Small intestine (tissue), 7 donors: ENCODE measurements at regions not wholly inside any gene's neighbourhood (a gene's known extent, or its start where the extent isn't known, plus 50 kb on each side); places are given as distances from the start of the nearest gene placed in this dataset.

Experiments
- DNase-seq, 2 donors: peaks; one replicate each; pipeline versions ENCODE4 v3.0.0 to v3.0.0-alpha.2; 2013
- FAIRE-seq: peaks from 2 replicates; lab custom pipeline; 2012; peaks lifted over from hg19 to GRCh38; lab: Jason Lieb, UNC
- H3K27ac ChIP-seq, 3 donors: one replicate each; pipeline ENCODE4 v1.5.1; 2013; ENCODE audit warnings: low read length in 2 of 3, mild to moderate bottlenecking in 2 of 3, control low read depth in 1 of 3, inconsistent platforms in 1 of 3, low read depth in 1 of 3, moderate library complexity in 1 of 3
- H3K27me3 ChIP-seq, 3 donors: one replicate each; pipeline ENCODE4 v1.6.1; 2013; ENCODE audit warnings: low read length in 3 of 3, inconsistent platforms in 1 of 3; ENCODE audit not compliant: control insufficient read depth in 3 of 3, insufficient read depth in 3 of 3
- H3K36me3 ChIP-seq, 3 donors: one replicate each; pipeline ENCODE4 v1.6.1; 2013; ENCODE audit warnings: low read length in 3 of 3, inconsistent platforms in 1 of 3, low read depth in 1 of 3, mild to moderate bottlenecking in 1 of 3, moderate library complexity in 1 of 3; ENCODE audit not compliant: control insufficient read depth in 3 of 3, insufficient read depth in 2 of 3
- H3K4me1 ChIP-seq, 3 donors: one replicate each; pipeline ENCODE4 v1.6.1; 2013; ENCODE audit warnings: low read length in 2 of 3, inconsistent platforms in 1 of 3, low read depth in 1 of 3, mild to moderate bottlenecking in 1 of 3, moderate library complexity in 1 of 3; ENCODE audit not compliant: control insufficient read depth in 3 of 3, insufficient read depth in 2 of 3
- H3K4me3 ChIP-seq, 3 donors: one replicate each; pipeline ENCODE4 v1.5.1; 2013; ENCODE audit warnings: low read length in 3 of 3, control low read depth in 1 of 3, inconsistent platforms in 1 of 3, low read depth in 1 of 3, mild to moderate bottlenecking in 1 of 3, moderate library complexity in 1 of 3
- H3K9me3 ChIP-seq, 2 donors: one replicate each; pipeline ENCODE4 v1.6.1; 2013; ENCODE audit warnings: low read depth in 1 of 2, low read length in 1 of 2; ENCODE audit not compliant: control insufficient read depth in 2 of 2, insufficient read depth in 1 of 2
- WGBS, 3 donors: extraction: QIAGEN DNeasy Blood & Tissue Kit; methylation state at CpG; one replicate each; pipeline ENCODE4 v1.1.7; 2013; 5-methylcytosine and 5-hydroxymethylcytosine counted together
- donor health status: healthy with polysubstance abuse.
- donor health status: control.
- donor health status: control.
- donor health status: Bipolar disorder and iron deficiency.
- donor health status: healthy.

- FAIRE-seq (no peak), DNase-seq (no peak)
- no peaks in the 10 kb centered on the region for H3K27me3 ChIP-seq
- H3K27ac ChIP-seq = no peak overlapping the region
- peak overlapping the region in 1 of 3 donors; percentile 7 for H3K4me3 ChIP-seq
- no peaks in the 10 kb centered on the region for H3K36me3 ChIP-seq
- no peaks in the 10 kb centered on the region for H3K4me1 ChIP-seq
- 53 to 67% (median 56%) methylated on average over 2 of the region's 2 CpGs for WGBS, 3 donors
- no peaks in the 10 kb centered on the region for H3K9me3 ChIP-seq
These were observed 502.2 kb upstream of the PHF14 start for GRCh38 chr7:10471280-10472058.

- H3K9me3 ChIP-seq = no peaks in the 10 kb centered on the region
- no peak for DNase-seq
- no peaks in the 10 kb centered on the region for H3K36me3 ChIP-seq
- no peaks in the 10 kb centered on the region for H3K4me1 ChIP-seq
- no peak for FAIRE-seq
- no peak overlapping the region for H3K4me3 ChIP-seq
- 36 to 68% (median 45%) methylated on average over 3 of the region's 3 CpGs for WGBS, 3 donors
- no peaks in the 10 kb centered on the region for H3K27me3 ChIP-seq
- no peak overlapping the region for H3K27ac ChIP-seq
These were observed 501.6 kb upstream of the PHF14 start for GRCh38 chr7:10472115-10472514.

GRCh38 chr7:10473569-10473968, 500.1 kb upstream of the PHF14 start:
- no peak overlapping the region for H3K4me3 ChIP-seq
- no peak for DNase-seq
- H3K27me3 ChIP-seq = no peaks in the 10 kb centered on the region
- no peaks in the 10 kb centered on the region for H3K36me3 ChIP-seq
- H3K4me1 ChIP-seq = no peaks in the 10 kb centered on the region
- WGBS, 3 donors = 67 to 78% (median 74%) methylated on average over 3 of the region's 3 CpGs
- no peak overlapping the region for H3K27ac ChIP-seq
- no peaks in the 10 kb centered on the region for H3K9me3 ChIP-seq
- FAIRE-seq = no peak

GRCh38 chr7:10474048-10474447, 499.6 kb upstream of the PHF14 start:
- Histone ChIP-seq H3K27ac (no peak overlapping the region), H3K27me3 (no peaks in the 10 kb centered on the region), H3K9me3 (no peaks in the 10 kb centered on the region), H3K4me1 (no peaks in the 10 kb centered on the region), H3K36me3 (no peaks in the 10 kb centered on the region), H3K4me3 (no peak overlapping the region)
- no peak for FAIRE-seq
- WGBS, 3 donors = 71 to 88% (median 74%) methylated on average over 3 of the region's 3 CpGs
- no peak for DNase-seq

- Histone ChIP-seq H3K36me3 (no peaks in the 10 kb centered on the region), H3K27me3 (no peaks in the 10 kb centered on the region), H3K4me1 (no peaks in the 10 kb centered on the region), H3K4me3 (no peak overlapping the region), H3K9me3 (no peaks in the 10 kb centered on the region), H3K27ac (no peak overlapping the region)
- 87 to 93% (median 91%) methylated on average over 20 of the region's 20 CpGs for WGBS, 3 donors
- DNase-seq = no peak
- FAIRE-seq = no peak
These were observed 497.6 kb upstream of the PHF14 start for GRCh38 chr7:10475940-10476641.

- no peak for DNase-seq
- no peaks in the 10 kb centered on the region for H3K9me3 ChIP-seq
- no peak for FAIRE-seq
- 91 to 94% (median 94%) methylated on average over 15 of the region's 15 CpGs for WGBS, 3 donors
- no peaks in the 10 kb centered on the region for H3K36me3 ChIP-seq
- H3K4me1 ChIP-seq = no peaks in the 10 kb centered on the region
- H3K4me3 ChIP-seq = no peak overlapping the region
- no peaks in the 10 kb centered on the region for H3K27me3 ChIP-seq
- H3K27ac ChIP-seq = no peak overlapping the region
These were observed 497.0 kb upstream of the PHF14 start for GRCh38 chr7:10476642-10477041.

GRCh38 chr7:10483671-10484070, 490.0 kb upstream of the PHF14 start:
- H3K9me3 ChIP-seq = no peaks in the 10 kb centered on the region
- FAIRE-seq (no peak), DNase-seq (no peak)
- H3K27ac ChIP-seq = no peak overlapping the region
- H3K36me3 ChIP-seq = no peaks in the 10 kb centered on the region
- no peak overlapping the region for H3K4me3 ChIP-seq
- WGBS, 3 donors = 77 to 86% (median 80%) methylated on average over 5 of the region's 5 CpGs
- H3K27me3 ChIP-seq = no peaks in the 10 kb centered on the region
- no peaks in the 10 kb centered on the region for H3K4me1 ChIP-seq

- Histone ChIP-seq H3K27ac (no peak overlapping the region), H3K9me3 (no peaks in the 10 kb centered on the region), H3K4me3 (no peak overlapping the region), H3K36me3 (no peaks in the 10 kb centered on the region), H3K4me1 (no peaks in the 10 kb centered on the region), H3K27me3 (no peaks in the 10 kb centered on the region)
- FAIRE-seq (no peak), DNase-seq (no peak)
These were observed 488.9 kb upstream of the PHF14 start for GRCh38 chr7:10484767-10485166.
